HCT116 (cell line): ENCODE measurements at regions not wholly inside any gene's neighbourhood (a gene's known extent, or its start where the extent isn't known, plus 50 kb on each side); places are given as distances from the start of the nearest gene placed in this dataset.

Experiments
- ATAC-seq: fragments of 200-7000 bp; cut with Tn5 transposase; 2 replicates; pipeline ENCODE4 v1.9.1; 2020; ENCODE audit warnings: mild to moderate bottlenecking, moderate library complexity
- BruUV-seq: library from RNA; stranded (reverse); fragments of 400-500 nt; replicated peaks from 2 replicates; lab custom pipeline; 2021; lab: Mats Ljungman, UMichigan
- CTCF ChIA-PET: fragments of 300-600 bp; sonication (Branson Sonifier 250); formaldehyde crosslinking; loops from one replicate; lab custom pipeline; 2021; ENCODE audit warnings: antibody characterized with exemption; lab: Charles Lee
- POLR2A ChIA-PET: fragments of 300-600, 350-600 bp; sonication (Branson Sonifier 250); formaldehyde crosslinking; loops from one replicate; lab custom pipeline; 2021; ENCODE audit warnings: antibody characterized with exemption; lab: Charles Lee
- RAD21 ChIA-PET, 2 experiments: fragments of 300-600 bp; sonication (Branson Sonifier 250); formaldehyde crosslinking; loops; one replicate each; lab custom pipeline; 2023; ENCODE audit warnings: low total read pairs in 2 of 2; ENCODE audit not compliant: uncharacterized antibody in 2 of 2, unreplicated experiment in 2 of 2, low non-redundant PET in 1 of 2; lab: Charles Lee
- DNase-seq: peaks from one replicate; pipeline ENCODE4 v3.0.0-alpha.2; 2010; ENCODE audit warnings: low read depth, low spot score
- H2AFZ ChIP-seq: fragments of 200-600 bp; shearing (Covaris generic), sonication (generic); 2 replicates; pipeline ENCODE4 v1.6.1; 2017; ENCODE audit warnings: low read depth, mixed run types, mixed read lengths, antibody characterized with exemption, low read length; ENCODE audit not compliant: poor library complexity, severe bottlenecking
- H3K27ac ChIP-seq: 2 replicates; pipeline ENCODE4 v1.5.1; 2012; ENCODE audit warnings: low read depth, low read length
- H3K27me3 ChIP-seq: fragments of 200-600 bp; sonication (generic); 2 replicates; pipeline ENCODE4 v1.6.1; 2016; ENCODE audit warnings: mixed run types, low read length, mixed read lengths; ENCODE audit not compliant: insufficient read depth
- H3K36me3 ChIP-seq, 2 experiments: fragments of 200-500 bp in 1 of 2; fragments of 200-600 bp in 1 of 2; sonication (Bioruptor generic) in 1 of 2; sonication (generic) in 1 of 2; 2 replicates each; pipeline versions ENCODE4 v1.5.1 to v1.6.1; 2014 to 2016; ENCODE audit warnings: low read length in 2 of 2, inconsistent platforms in 1 of 2, mixed read lengths in 1 of 2, mixed run types in 1 of 2; ENCODE audit not compliant: insufficient read depth in 2 of 2, control insufficient read depth in 1 of 2
- H3K4me1 ChIP-seq, 2 experiments: fragments of 200-600 bp in 1 of 2; sonication (generic) in 1 of 2; 2 replicates each; pipeline versions ENCODE4 v1.5.1 to v1.6.1; 2012 to 2017; ENCODE audit warnings: low read length in 2 of 2, inconsistent platforms in 1 of 2, mild to moderate bottlenecking in 1 of 2, mixed read lengths in 1 of 2, mixed run types in 1 of 2, moderate library complexity in 1 of 2; ENCODE audit not compliant: insufficient read depth in 2 of 2, control insufficient read depth in 1 of 2
- H3K4me2 ChIP-seq: fragments of 200-600 bp; sonication (generic); 2 replicates; pipeline ENCODE4 v1.6.1; 2017; ENCODE audit warnings: mixed run types, low read length, mixed read lengths
- H3K4me3 ChIP-seq, 2 experiments: fragments of 200-600 bp in 1 of 2; sonication (generic) in 1 of 2; replicated peaks in 1 of 2; 2 replicates each; pipeline ENCODE4 v1.5.1; 2011 to 2016; ENCODE audit warnings: low read length in 2 of 2, control low read depth in 1 of 2, low read depth in 1 of 2, mild to moderate bottlenecking in 1 of 2, mixed read lengths in 1 of 2, mixed run types in 1 of 2
- H3K79me2 ChIP-seq: fragments of 200-600 bp; sonication (generic); 2 replicates; pipeline ENCODE4 v1.6.1; 2017; ENCODE audit warnings: mild to moderate bottlenecking, mixed run types, low read length, moderate library complexity, mixed read lengths; ENCODE audit not compliant: insufficient read depth
- H3K9ac ChIP-seq: fragments of 200-600 bp; sonication (generic); 2 replicates; pipeline ENCODE4 v1.6.1; 2016; ENCODE audit warnings: low read length, mixed read lengths
- H3K9me2 ChIP-seq: fragments of 200-600 bp; sonication (generic), shearing (Covaris generic); 2 replicates; pipeline ENCODE4 v1.6.1; 2017; ENCODE audit warnings: mixed run types, mild to moderate bottlenecking, moderate library complexity; ENCODE audit not compliant: insufficient read depth
- H3K9me3 ChIP-seq, 2 experiments: fragments of 200-500 bp in 1 of 2; fragments of 200-600 bp in 1 of 2; sonication (Bioruptor generic) in 1 of 2; sonication (generic) in 1 of 2; 2 replicates each; pipeline ENCODE4 v1.6.1; 2014 to 2017; ENCODE audit warnings: low read length in 2 of 2, mixed read lengths in 2 of 2, inconsistent platforms in 1 of 2, low read depth in 1 of 2, mild to moderate bottlenecking in 1 of 2, mixed run types in 1 of 2, moderate library complexity in 1 of 2; ENCODE audit not compliant: control insufficient read depth in 1 of 2, insufficient read depth in 1 of 2
- H4K20me1 ChIP-seq: fragments of 200-600 bp; sonication (generic), shearing (Covaris generic); 2 replicates; pipeline ENCODE4 v1.6.1; 2017; ENCODE audit warnings: mixed run types, mild to moderate bottlenecking, moderate library complexity; ENCODE audit not compliant: insufficient read depth
- CBX3 ChIP-seq: IDR thresholded peaks from 2 replicates; pipeline ENCODE4 v1.6.1; 2012; ENCODE audit warnings: low read depth
- EGR1 ChIP-seq: IDR thresholded peaks from 2 replicates; pipeline ENCODE4 v1.6.1; 2012; ENCODE audit warnings: low read depth
- EZH2phosphoT487 ChIP-seq: fragments of 200-600 bp; IDR thresholded peaks from 2 replicates; pipeline ENCODE4 v1.6.1; 2018; ENCODE audit warnings: antibody characterized with exemption, borderline replicate concordance
- FOSL1 ChIP-seq: IDR thresholded peaks from 2 replicates; pipeline ENCODE4 v1.6.1; 2012; ENCODE audit warnings: low read depth
- POLR2A ChIP-seq: IDR thresholded peaks from 2 replicates; pipeline ENCODE4 v1.7.0; 2011; ENCODE audit warnings: borderline replicate concordance; ENCODE audit not compliant: insufficient read depth, insufficient read length; ENCODE audit errors: extremely low read depth
- RAD21 ChIP-seq: IDR thresholded peaks from 2 replicates; pipeline ENCODE4 v1.6.1; 2012; ENCODE audit warnings: low read depth, mild to moderate bottlenecking
- SIN3A ChIP-seq: IDR thresholded peaks from 2 replicates; pipeline ENCODE4 v1.6.1; 2012; ENCODE audit warnings: low read depth
- TCF7L2 ChIP-seq: IDR thresholded peaks from 2 replicates; pipeline ENCODE4 v1.7.0; 2011; ENCODE audit warnings: borderline replicate concordance, inconsistent platforms; ENCODE audit not compliant: insufficient read depth, insufficient read length; ENCODE audit errors: extremely low read depth
- YY1 ChIP-seq: IDR thresholded peaks from 2 replicates; pipeline ENCODE4 v1.6.1; 2011; ENCODE audit warnings: low read length, low read depth, moderate library complexity, mild to moderate bottlenecking; ENCODE audit not compliant: insufficient replicate concordance; ENCODE audit errors: extremely low read depth
- intact Hi-C: fragments of 100-400 bp; cut with micrococcal nuclease; formaldehyde crosslinking; loops from 2 replicates; pipeline ENCODE4 v1.10.0; 2022

GRCh38 chr17:33481652-33482051, 188.6 kb upstream of the ASIC2 start:
- Histone ChIP-seq H3K9me3 (peaks cover 0 to 7% of the 10 kb centered on the region in 2 experiments; a peak in 2 of 4 replicates), H3K4me2 (no peak overlapping the region), H3K27me3 (no peaks in the 10 kb centered on the region), H3K27ac (no peak overlapping the region), H3K4me3 (no peak overlapping the region), H2AFZ (no peak overlapping the region), H4K20me1 (no peaks in the 10 kb centered on the region), H3K79me2 (no peaks in the 10 kb centered on the region), H3K9me2 (no peaks in the 10 kb centered on the region), H3K9ac (no peak overlapping the region), H3K4me1 (no peaks in the 10 kb centered on the region), H3K36me3 (no peaks in the 10 kb centered on the region)
- ChIA-PET RAD21 (no interaction called here), POLR2A (no interaction called here), CTCF (no interaction called here)
- BruUV-seq: no TSS peak
- ATAC-seq (no peak), DNase-seq (no peak)
- intact Hi-C loops: no loop called here
- TF ChIP-seq TCF7L2 (no peak), RAD21 (no peak), YY1 (no peak), SIN3A (no peak), CBX3 (no peak), EZH2phosphoT487 (no peak), EGR1 (no peak), FOSL1 (no peak)

- DNase-seq: no peak
- H3K4me1 ChIP-seq: no peaks in the 10 kb centered on the region
- TF ChIP-seq SIN3A: no peak
- no peak for TF ChIP-seq POLR2A
- no peak for TF ChIP-seq TCF7L2
- TF ChIP-seq, all 23 proteins: peak for 0
- POLR2A ChIA-PET: no interaction called here
- H3K79me2 ChIP-seq: no peaks in the 10 kb centered on the region
- ATAC-seq: no peak
- CTCF ChIA-PET: no interaction called here
- no peak overlapping the region for H3K4me2 ChIP-seq
- no peaks in the 10 kb centered on the region for H4K20me1 ChIP-seq
- H3K9me2 ChIP-seq: no peaks in the 10 kb centered on the region
- BruUV-seq: no TSS peak
- no peak overlapping the region for H2AFZ ChIP-seq
- peaks cover 0 to 7% of the 10 kb centered on the region in 2 experiments; a peak in 2 of 4 replicates for H3K9me3 ChIP-seq
- H3K4me3 ChIP-seq: no peak overlapping the region
- H3K36me3 ChIP-seq: no peaks in the 10 kb centered on the region
- H3K9ac ChIP-seq: no peak overlapping the region
- intact Hi-C loops: no loop called here
- H3K27ac ChIP-seq: no peak overlapping the region
- RAD21 ChIA-PET: no interaction called here
- no peaks in the 10 kb centered on the region for H3K27me3 ChIP-seq
These were observed 189.5 kb upstream of the ASIC2 start for GRCh38 chr17:33482636-33483035.
